Prostate gland (tissue), 2 donors: ENCODE measurements at regions not wholly inside any gene's neighbourhood (a gene's known extent, or its start where the extent isn't known, plus 50 kb on each side); places are given as distances from the start of the nearest gene placed in this dataset.

Source experiments
- CTCF ChIP-seq, 4 experiments: fragments of 200-600 bp in 2 of 4; fragments of 450-650 bp in 2 of 4; sonication (generic) in 2 of 4; IDR thresholded peaks; 1 replicate in 3 of 4; 2 replicates in 1 of 4; pipeline ENCODE4 v1.5.1; 2016 to 2019; ENCODE audit warnings: antibody characterized with exemption in 4 of 4, mild to moderate bottlenecking in 2 of 4, moderate library complexity in 2 of 4
- POLR2A ChIP-seq: fragments of 450-650 bp; IDR thresholded peaks from one replicate; pipeline ENCODE4 v1.6.1; 2016; ENCODE audit warnings: antibody characterized with exemption, mild to moderate bottlenecking

- TF ChIP-seq CTCF (IDR thresholded peaks at IDR 0.05) (no peak), POLR2A (no peak)
Observed at GRCh38 chr7:1320616-1321240, 88.1 kb downstream of the UNCX start.
